Ishikawa (cell line): ENCODE measurements at regions not wholly inside any gene's neighbourhood (a gene's known extent, or its start where the extent isn't known, plus 50 kb on each side); places are given as distances from the start of the nearest gene placed in this dataset.

Experiments
- CEBPB ChIP-seq: IDR thresholded peaks from 2 replicates; pipeline ENCODE4 v1.6.1; 2012
- CREB1 ChIP-seq: IDR thresholded peaks from 2 replicates; pipeline ENCODE4 v1.6.1; 2012; ENCODE audit warnings: low read depth
- EGR1 ChIP-seq: IDR thresholded peaks from 2 replicates; pipeline ENCODE4 v1.6.1; 2012
- EP300 ChIP-seq: IDR thresholded peaks from 2 replicates; pipeline ENCODE4 v1.6.1; 2012; ENCODE audit warnings: borderline replicate concordance
- FOXM1 ChIP-seq: IDR thresholded peaks from 2 replicates; pipeline ENCODE4 v1.6.1; 2012; ENCODE audit warnings: low read depth, borderline replicate concordance
- MAX ChIP-seq: IDR thresholded peaks from 2 replicates; pipeline ENCODE4 v1.6.1; 2012
- NFIC ChIP-seq: IDR thresholded peaks from 2 replicates; pipeline ENCODE4 v1.6.1; 2012
- RAD21 ChIP-seq: IDR thresholded peaks from 2 replicates; pipeline ENCODE4 v1.6.1; 2012; ENCODE audit warnings: low read depth
- REST ChIP-seq: IDR thresholded peaks from 2 replicates; pipeline ENCODE4 v1.6.1; 2012; ENCODE audit warnings: low read depth, mild to moderate bottlenecking
- TAF1 ChIP-seq: IDR thresholded peaks from 2 replicates; pipeline ENCODE4 v1.6.1; 2012; ENCODE audit warnings: low read depth, mild to moderate bottlenecking
- TCF12 ChIP-seq: IDR thresholded peaks from 2 replicates; pipeline ENCODE4 v1.6.1; 2012; ENCODE audit warnings: low read depth
- TEAD4 ChIP-seq: IDR thresholded peaks from 2 replicates; pipeline ENCODE4 v1.6.1; 2012
- USF1 ChIP-seq: IDR thresholded peaks from 2 replicates; pipeline ENCODE4 v1.6.1; 2012
- YY1 ChIP-seq: IDR thresholded peaks from 2 replicates; pipeline ENCODE4 v1.6.1; 2012; ENCODE audit warnings: low read depth
- ZBTB7A ChIP-seq: IDR thresholded peaks from 2 replicates; pipeline ENCODE4 v1.6.1; 2012; ENCODE audit warnings: low read depth

- TF ChIP-seq ZBTB7A (no peak), TEAD4 (no peak), MAX (no peak)
Observed at GRCh38 chr5:164881442-164881841, 1376.0 kb downstream of the MAT2B start.

GRCh38 chr5:164885179-164885578, 1379.8 kb downstream of the MAT2B start:
- TF ChIP-seq EGR1 (no peak), MAX (no peak), ZBTB7A (no peak), REST (no peak), RAD21 (no peak), FOXM1 (no peak), YY1 (no peak), EP300 (no peak), TCF12 (no peak), TAF1 (no peak), CREB1 (no peak), NFIC (no peak), USF1 (no peak), CEBPB (no peak), TEAD4 (no peak)

GRCh38 chr5:164893071-164893470, 1387.7 kb downstream of the MAT2B start:
- TF ChIP-seq TCF12 (no peak), TEAD4 (no peak), CEBPB (no peak), REST (no peak), EGR1 (no peak), CREB1 (no peak), YY1 (no peak), EP300 (no peak), RAD21 (no peak), MAX (no peak), ZBTB7A (no peak), TAF1 (no peak), USF1 (no peak), FOXM1 (no peak), NFIC (no peak)

- TF ChIP-seq TCF12: no peak
- TF ChIP-seq CEBPB: no peak
- no peak for TF ChIP-seq RAD21
- no peak for TF ChIP-seq CREB1
- TF ChIP-seq TEAD4: no peak
Observed at GRCh38 chr5:164898705-164899104, 1393.3 kb downstream of the MAT2B start.

- no peak for TF ChIP-seq YY1
- no peak for TF ChIP-seq EGR1
- no peak for TF ChIP-seq REST
- no peak for TF ChIP-seq EP300
- no peak for TF ChIP-seq RAD21
- TF ChIP-seq TAF1: no peak
- no peak for TF ChIP-seq CEBPB
- TF ChIP-seq MAX: no peak
- no peak for TF ChIP-seq TEAD4
- TF ChIP-seq USF1: no peak
- TF ChIP-seq CREB1: no peak
- no peak for TF ChIP-seq TCF12
- no peak for TF ChIP-seq ZBTB7A
- TF ChIP-seq FOXM1: no peak
- TF ChIP-seq NFIC: no peak
Observed at GRCh38 chr5:164909673-164910072, 1404.3 kb downstream of the MAT2B start.
